NCI-H1694 (cell line): ENCODE measurements at regions not wholly inside any gene's neighbourhood (a gene's known extent, or its start where the extent isn't known, plus 50 kb on each side); places are given as distances from the start of the nearest gene placed in this dataset.

Source experiments
- DNase-seq: peaks from one replicate; lab custom pipeline; 2025; lab: John Stamatoyannopoulos, UW

- DNase-seq = no peak
These were observed 600.7 kb downstream of the HDGFL1 start for GRCh38 chr6:23170049-23170448.

- no peak for DNase-seq
These were observed 603.9 kb downstream of the HDGFL1 start for GRCh38 chr6:23173234-23173633.

GRCh38 chr6:23174781-23175361 is 605.5 kb downstream of the HDGFL1 start:
- no peak for DNase-seq

- DNase-seq = no peak
These were observed 606.0 kb downstream of the HDGFL1 start for GRCh38 chr6:23175391-23175790.

- no peak for DNase-seq
These were observed 607.1 kb downstream of the HDGFL1 start for GRCh38 chr6:23176471-23176870.

- no peak for DNase-seq
These were observed 607.5 kb downstream of the HDGFL1 start for GRCh38 chr6:23176883-23177282.

- DNase-seq = no peak
These were observed 608.4 kb downstream of the HDGFL1 start for GRCh38 chr6:23177806-23178205.

- DNase-seq = no peak
These were observed 610.6 kb downstream of the HDGFL1 start for GRCh38 chr6:23179994-23180393.

GRCh38 chr6:23180504-23181293 is 611.3 kb downstream of the HDGFL1 start:
- DNase-seq = peak; percentile 98

GRCh38 chr6:23181356-23182110 is 612.2 kb downstream of the HDGFL1 start:
- DNase-seq = no peak

GRCh38 chr6:23183846-23184245 is 614.5 kb downstream of the HDGFL1 start:
- DNase-seq = no peak

- no peak for DNase-seq
These were observed 615.0 kb downstream of the HDGFL1 start for GRCh38 chr6:23184351-23184750.

GRCh38 chr6:23195487-23195886 is 626.1 kb downstream of the HDGFL1 start:
- no peak for DNase-seq

- no peak for DNase-seq
These were observed 630.2 kb downstream of the HDGFL1 start for GRCh38 chr6:23199541-23199940.

- no peak for DNase-seq
These were observed 631.6 kb downstream of the HDGFL1 start for GRCh38 chr6:23200946-23201345.

GRCh38 chr6:23202207-23202606 is 632.8 kb downstream of the HDGFL1 start:
- no peak for DNase-seq

GRCh38 chr6:23212398-23212797 is 643.0 kb downstream of the HDGFL1 start:
- no peak for DNase-seq

GRCh38 chr6:23213193-23213592 is 643.8 kb downstream of the HDGFL1 start:
- no peak for DNase-seq

GRCh38 chr6:23213651-23214050 is 644.3 kb downstream of the HDGFL1 start:
- DNase-seq = no peak

- no peak for DNase-seq
These were observed 649.4 kb downstream of the HDGFL1 start for GRCh38 chr6:23218751-23219150.

- DNase-seq = no peak
These were observed 653.4 kb downstream of the HDGFL1 start for GRCh38 chr6:23222724-23223123.

- DNase-seq = no peak
These were observed 655.2 kb downstream of the HDGFL1 start for GRCh38 chr6:23224540-23224939.

- DNase-seq = no peak
These were observed 659.2 kb downstream of the HDGFL1 start for GRCh38 chr6:23228439-23229024.
